ENCODE measurements at regions not wholly inside any gene's neighbourhood (a gene's known extent, or its start where the extent isn't known, plus 50 kb on each side); places are given as distances from the start of the nearest gene placed in this dataset.

DNA sequence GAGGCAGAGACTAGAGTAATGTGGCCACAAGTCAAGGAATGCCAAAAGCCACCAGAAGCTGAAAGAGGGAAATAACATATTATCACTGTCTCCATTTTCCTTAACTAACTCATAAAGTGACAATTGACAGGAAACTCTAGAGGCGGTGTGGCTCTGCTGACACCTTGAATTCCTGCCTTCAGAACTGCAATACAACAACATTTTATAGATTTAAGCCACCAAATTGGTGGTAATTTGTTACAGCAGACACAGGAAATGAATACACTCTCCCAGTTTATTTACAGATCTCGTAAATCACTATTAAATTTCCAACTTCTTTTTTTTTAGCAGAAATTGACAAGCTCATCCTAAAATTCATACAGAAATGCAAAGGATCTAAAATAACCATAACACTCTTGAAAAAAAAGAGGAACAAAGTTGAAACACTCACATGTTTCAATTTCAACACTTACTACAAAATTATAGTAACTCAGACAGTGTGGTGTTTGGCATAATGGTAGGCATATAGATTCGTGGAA is 449.9 kb downstream of the OTOL1 start:
- TF ChIP-seq, protein P1, sequence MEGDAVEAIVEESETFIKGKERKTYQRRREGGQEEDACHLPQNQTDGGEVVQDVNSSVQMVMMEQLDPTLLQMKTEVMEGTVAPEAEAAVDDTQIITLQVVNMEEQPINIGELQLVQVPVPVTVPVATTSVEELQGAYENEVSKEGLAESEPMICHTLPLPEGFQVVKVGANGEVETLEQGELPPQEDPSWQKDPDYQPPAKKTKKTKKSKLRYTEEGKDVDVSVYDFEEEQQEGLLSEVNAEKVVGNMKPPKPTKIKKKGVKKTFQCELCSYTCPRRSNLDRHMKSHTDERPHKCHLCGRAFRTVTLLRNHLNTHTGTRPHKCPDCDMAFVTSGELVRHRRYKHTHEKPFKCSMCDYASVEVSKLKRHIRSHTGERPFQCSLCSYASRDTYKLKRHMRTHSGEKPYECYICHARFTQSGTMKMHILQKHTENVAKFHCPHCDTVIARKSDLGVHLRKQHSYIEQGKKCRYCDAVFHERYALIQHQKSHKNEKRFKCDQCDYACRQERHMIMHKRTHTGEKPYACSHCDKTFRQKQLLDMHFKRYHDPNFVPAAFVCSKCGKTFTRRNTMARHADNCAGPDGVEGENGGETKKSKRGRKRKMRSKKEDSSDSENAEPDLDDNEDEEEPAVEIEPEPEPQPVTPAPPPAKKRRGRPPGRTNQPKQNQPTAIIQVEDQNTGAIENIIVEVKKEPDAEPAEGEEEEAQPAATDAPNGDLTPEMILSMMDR (conservative IDR thresholded peaks at IDR 0.05; ENCODE audit: low read length): peak; percentile 24; the same call in 1 of the 2 replicates
- no peak for TF ChIP-seq EZH2phosphoT487 (IDR thresholded peaks at IDR 0.05; ENCODE audit: borderline replicate concordance)

All from Loucy (cell line).